ENCODE measurements at regions not wholly inside any gene's neighbourhood (a gene's known extent, or its start where the extent isn't known, plus 50 kb on each side); places are given as distances from the start of the nearest gene placed in this dataset.

DNA sequence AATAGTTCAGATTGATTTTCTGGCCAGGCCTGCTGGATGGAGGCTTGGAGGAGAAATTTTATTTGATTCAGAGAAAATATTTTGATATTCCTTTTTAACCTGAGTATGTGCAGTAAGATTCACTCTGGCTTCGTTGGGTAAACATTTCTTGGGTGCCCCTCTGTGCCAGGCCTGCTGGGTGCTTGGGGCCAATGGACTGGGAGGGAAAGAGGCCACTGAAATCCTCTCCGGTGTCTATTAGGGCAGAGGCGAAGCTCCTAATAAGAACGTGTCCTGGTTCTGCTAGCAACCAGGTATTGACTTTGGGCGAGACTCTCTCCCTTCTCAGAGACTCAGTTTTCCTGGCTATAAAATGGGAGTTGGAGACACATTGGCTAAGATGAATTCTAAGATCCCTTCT, 122.5 kb downstream of the CYLD start:
- TF ChIP-seq, protein P1, sequence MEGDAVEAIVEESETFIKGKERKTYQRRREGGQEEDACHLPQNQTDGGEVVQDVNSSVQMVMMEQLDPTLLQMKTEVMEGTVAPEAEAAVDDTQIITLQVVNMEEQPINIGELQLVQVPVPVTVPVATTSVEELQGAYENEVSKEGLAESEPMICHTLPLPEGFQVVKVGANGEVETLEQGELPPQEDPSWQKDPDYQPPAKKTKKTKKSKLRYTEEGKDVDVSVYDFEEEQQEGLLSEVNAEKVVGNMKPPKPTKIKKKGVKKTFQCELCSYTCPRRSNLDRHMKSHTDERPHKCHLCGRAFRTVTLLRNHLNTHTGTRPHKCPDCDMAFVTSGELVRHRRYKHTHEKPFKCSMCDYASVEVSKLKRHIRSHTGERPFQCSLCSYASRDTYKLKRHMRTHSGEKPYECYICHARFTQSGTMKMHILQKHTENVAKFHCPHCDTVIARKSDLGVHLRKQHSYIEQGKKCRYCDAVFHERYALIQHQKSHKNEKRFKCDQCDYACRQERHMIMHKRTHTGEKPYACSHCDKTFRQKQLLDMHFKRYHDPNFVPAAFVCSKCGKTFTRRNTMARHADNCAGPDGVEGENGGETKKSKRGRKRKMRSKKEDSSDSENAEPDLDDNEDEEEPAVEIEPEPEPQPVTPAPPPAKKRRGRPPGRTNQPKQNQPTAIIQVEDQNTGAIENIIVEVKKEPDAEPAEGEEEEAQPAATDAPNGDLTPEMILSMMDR (IDR thresholded peaks at IDR 0.05) = no peak
- no peak for TF ChIP-seq POLR2A (IDR thresholded peaks at IDR 0.05)
- TF ChIP-seq EP300 (IDR thresholded peaks at IDR 0.05; ENCODE audit: low read depth) = no peak
